SK-N-SH treated with all-trans-retinoic acid at 6 μM for 48 hours (cell line): ENCODE measurements at regions not wholly inside any gene's neighbourhood (a gene's known extent, or its start where the extent isn't known, plus 50 kb on each side); places are given as distances from the start of the nearest gene placed in this dataset.

Experiments
- ATAC-seq: fragments of 200-7000 bp; cut with Tn5 transposase; 3 replicates; pipeline ENCODE4 v1.9.1; 2020; ENCODE audit warnings: mild to moderate bottlenecking, moderate library complexity
- ARNTL ChIP-seq: fragments of 450-650 bp; formaldehyde crosslinking; IDR thresholded peaks from 2 replicates; pipeline ENCODE4 v1.5.0; 2020; ENCODE audit warnings: low read depth, mild to moderate bottlenecking, moderate library complexity, borderline replicate concordance
- BACH2 ChIP-seq: fragments of 250-450 bp; sonication (Bioruptor Pico); IDR thresholded peaks from 2 replicates; pipeline ENCODE4 v1.9.0; 2021; ENCODE audit warnings: mild to moderate bottlenecking, borderline replicate concordance
- CSDC2 ChIP-seq: fragments of 250-450 bp; sonication (Bioruptor Pico); IDR thresholded peaks from 2 replicates; pipeline ENCODE4 v1.5.0; 2020; ENCODE audit warnings: mild to moderate bottlenecking, moderate library complexity
- GLIS3 ChIP-seq: fragments of 250-450 bp; sonication (Bioruptor Pico); IDR thresholded peaks from 2 replicates; pipeline ENCODE4 v1.5.0; 2020; ENCODE audit warnings: mild to moderate bottlenecking, moderate library complexity
- ISL1 ChIP-seq: fragments of 250-450 bp; sonication (Bioruptor Pico); IDR thresholded peaks from 2 replicates; pipeline ENCODE4 v2.1.2; 2022; ENCODE audit warnings: mild to moderate bottlenecking, moderate library complexity
- OSR1 ChIP-seq: fragments of 250-450 bp; sonication (Bioruptor Pico); IDR thresholded peaks from 2 replicates; pipeline ENCODE4 v1.8.0; 2022; ENCODE audit warnings: moderate library complexity, mild to moderate bottlenecking, inconsistent platforms
- PPARA ChIP-seq: fragments of 250-450 bp; sonication (Bioruptor Pico); IDR thresholded peaks from 2 replicates; pipeline ENCODE4 v1.5.0; 2020; ENCODE audit warnings: mild to moderate bottlenecking, borderline replicate concordance
- RARB ChIP-seq: fragments of 250-450 bp; sonication (Bioruptor Pico); IDR thresholded peaks from 2 replicates; pipeline ENCODE4 v1.8.0; 2021; ENCODE audit warnings: mild to moderate bottlenecking, moderate library complexity
- SNAI2 ChIP-seq: fragments of 250-450 bp; sonication (Bioruptor Pico); IDR thresholded peaks from 2 replicates; pipeline ENCODE4 v1.5.0; 2020; ENCODE audit warnings: mild to moderate bottlenecking, moderate library complexity
- TCF4 ChIP-seq: fragments of 250-450 bp; sonication (Bioruptor Pico); IDR thresholded peaks from 2 replicates; pipeline ENCODE4 v1.8.0; 2021; ENCODE audit warnings: mild to moderate bottlenecking, moderate library complexity, borderline replicate concordance
- TOX ChIP-seq: fragments of 250-450 bp; sonication (Bioruptor Pico); IDR thresholded peaks from 2 replicates; pipeline ENCODE4 v1.8.0; 2021; ENCODE audit warnings: mild to moderate bottlenecking, moderate library complexity, borderline replicate concordance
- ZC3H10 ChIP-seq: fragments of 250-450 bp; sonication (Bioruptor Pico); IDR thresholded peaks from 2 replicates; pipeline ENCODE4 v1.5.1; 2021; ENCODE audit warnings: mild to moderate bottlenecking, moderate library complexity
- ZFP3 ChIP-seq: fragments of 250-450 bp; sonication (Bioruptor Pico); IDR thresholded peaks from 2 replicates; pipeline ENCODE4 v1.5.0; 2020; ENCODE audit warnings: mild to moderate bottlenecking, moderate library complexity
- ZFP30 ChIP-seq: fragments of 450-650 bp; formaldehyde crosslinking; IDR thresholded peaks from 2 replicates; pipeline ENCODE4 v1.5.0; 2022; ENCODE audit warnings: mild to moderate bottlenecking, moderate library complexity
- ZNF565 ChIP-seq: fragments of 450-650 bp; formaldehyde crosslinking; conservative IDR thresholded peaks from 2 replicates; pipeline ENCODE4 v1.5.0; 2020; ENCODE audit warnings: low read depth, mild to moderate bottlenecking, moderate library complexity
- ZNF70 ChIP-seq: fragments of 450-650 bp; formaldehyde crosslinking; IDR thresholded peaks from 2 replicates; pipeline ENCODE4 v1.5.0; 2020; ENCODE audit warnings: mild to moderate bottlenecking, moderate library complexity
- ZNF8 ChIP-seq: fragments of 450-650 bp; formaldehyde crosslinking; IDR thresholded peaks from 2 replicates; pipeline ENCODE4 v1.5.0; 2020; ENCODE audit warnings: mild to moderate bottlenecking, moderate library complexity
- TF ChIP-seq, protein P1 (sequence below): fragments of 250-450 bp; sonication (Bioruptor Pico); IDR thresholded peaks from 2 replicates; pipeline ENCODE4 v1.5.0; 2020; ENCODE audit warnings: mild to moderate bottlenecking, moderate library complexity
- TF ChIP-seq, protein P2 (sequence below): fragments of 250-450 bp; sonication (Bioruptor Pico); IDR thresholded peaks from 2 replicates; pipeline ENCODE4 v1.5.1; 2021; ENCODE audit warnings: mild to moderate bottlenecking, moderate library complexity
- TF ChIP-seq, protein P3 (sequence below): fragments of 250-450 bp; sonication (Bioruptor Pico); IDR thresholded peaks from 2 replicates; pipeline ENCODE4 v1.5.1; 2020; ENCODE audit warnings: low read depth, mild to moderate bottlenecking, moderate library complexity
- TF ChIP-seq, protein P4 (sequence below): fragments of 250-450 bp; sonication (Bioruptor Pico); IDR thresholded peaks from 2 replicates; pipeline ENCODE4 v1.8.0; 2020; ENCODE audit warnings: mild to moderate bottlenecking, moderate library complexity, borderline replicate concordance

DNA sequence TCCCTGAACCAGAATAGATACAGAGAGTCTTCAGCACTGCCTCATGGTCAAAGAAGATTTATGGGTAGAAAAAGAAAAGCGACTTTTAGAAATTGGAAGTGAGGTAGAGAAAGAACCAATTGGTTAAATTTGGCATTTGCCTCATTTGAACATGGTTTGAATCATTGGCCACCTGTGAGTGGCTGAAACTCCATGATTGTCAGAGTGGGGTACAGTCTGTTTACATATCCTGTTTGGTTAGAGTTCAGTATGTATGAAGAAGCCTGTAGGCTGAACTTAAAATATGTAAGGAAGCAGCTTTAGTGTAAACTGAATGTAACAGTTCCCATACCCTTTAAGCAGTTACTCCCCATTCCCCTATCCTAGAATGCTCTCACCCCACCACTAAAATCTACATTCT, 76.0 kb upstream of the CTSO start:
- TF ChIP-seq PPARA (CRISPR knock-in tag): no peak
- no peak for TF ChIP-seq ARNTL (CRISPR knock-in tag)
- TF ChIP-seq ZFP30 (CRISPR knock-in tag): no peak
- no peak for TF ChIP-seq GLIS3
- no peak for TF ChIP-seq CSDC2 (CRISPR knock-in tag)
- TF ChIP-seq ZNF70: no peak
- TF ChIP-seq SNAI2 (CRISPR knock-in tag): no peak
- TF ChIP-seq, protein P1, sequence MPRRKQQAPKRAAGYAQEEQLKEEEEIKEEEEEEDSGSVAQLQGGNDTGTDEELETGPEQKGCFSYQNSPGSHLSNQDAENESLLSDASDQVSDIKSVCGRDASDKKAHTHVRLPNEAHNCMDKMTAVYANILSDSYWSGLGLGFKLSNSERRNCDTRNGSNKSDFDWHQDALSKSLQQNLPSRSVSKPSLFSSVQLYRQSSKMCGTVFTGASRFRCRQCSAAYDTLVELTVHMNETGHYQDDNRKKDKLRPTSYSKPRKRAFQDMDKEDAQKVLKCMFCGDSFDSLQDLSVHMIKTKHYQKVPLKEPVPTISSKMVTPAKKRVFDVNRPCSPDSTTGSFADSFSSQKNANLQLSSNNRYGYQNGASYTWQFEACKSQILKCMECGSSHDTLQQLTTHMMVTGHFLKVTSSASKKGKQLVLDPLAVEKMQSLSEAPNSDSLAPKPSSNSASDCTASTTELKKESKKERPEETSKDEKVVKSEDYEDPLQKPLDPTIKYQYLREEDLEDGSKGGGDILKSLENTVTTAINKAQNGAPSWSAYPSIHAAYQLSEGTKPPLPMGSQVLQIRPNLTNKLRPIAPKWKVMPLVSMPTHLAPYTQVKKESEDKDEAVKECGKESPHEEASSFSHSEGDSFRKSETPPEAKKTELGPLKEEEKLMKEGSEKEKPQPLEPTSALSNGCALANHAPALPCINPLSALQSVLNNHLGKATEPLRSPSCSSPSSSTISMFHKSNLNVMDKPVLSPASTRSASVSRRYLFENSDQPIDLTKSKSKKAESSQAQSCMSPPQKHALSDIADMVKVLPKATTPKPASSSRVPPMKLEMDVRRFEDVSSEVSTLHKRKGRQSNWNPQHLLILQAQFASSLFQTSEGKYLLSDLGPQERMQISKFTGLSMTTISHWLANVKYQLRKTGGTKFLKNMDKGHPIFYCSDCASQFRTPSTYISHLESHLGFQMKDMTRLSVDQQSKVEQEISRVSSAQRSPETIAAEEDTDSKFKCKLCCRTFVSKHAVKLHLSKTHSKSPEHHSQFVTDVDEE (CRISPR knock-in tag): no peak
- TF ChIP-seq, protein P2, sequence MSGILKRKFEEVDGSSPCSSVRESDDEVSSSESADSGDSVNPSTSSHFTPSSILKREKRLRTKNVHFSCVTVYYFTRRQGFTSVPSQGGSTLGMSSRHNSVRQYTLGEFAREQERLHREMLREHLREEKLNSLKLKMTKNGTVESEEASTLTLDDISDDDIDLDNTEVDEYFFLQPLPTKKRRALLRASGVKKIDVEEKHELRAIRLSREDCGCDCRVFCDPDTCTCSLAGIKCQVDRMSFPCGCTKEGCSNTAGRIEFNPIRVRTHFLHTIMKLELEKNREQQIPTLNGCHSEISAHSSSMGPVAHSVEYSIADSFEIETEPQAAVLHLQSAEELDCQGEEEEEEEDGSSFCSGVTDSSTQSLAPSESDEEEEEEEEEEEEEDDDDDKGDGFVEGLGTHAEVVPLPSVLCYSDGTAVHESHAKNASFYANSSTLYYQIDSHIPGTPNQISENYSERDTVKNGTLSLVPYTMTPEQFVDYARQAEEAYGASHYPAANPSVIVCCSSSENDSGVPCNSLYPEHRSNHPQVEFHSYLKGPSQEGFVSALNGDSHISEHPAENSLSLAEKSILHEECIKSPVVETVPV (CRISPR knock-in tag): no peak
- no peak for TF ChIP-seq TCF4 (CRISPR knock-in tag)
- TF ChIP-seq, protein P3, sequence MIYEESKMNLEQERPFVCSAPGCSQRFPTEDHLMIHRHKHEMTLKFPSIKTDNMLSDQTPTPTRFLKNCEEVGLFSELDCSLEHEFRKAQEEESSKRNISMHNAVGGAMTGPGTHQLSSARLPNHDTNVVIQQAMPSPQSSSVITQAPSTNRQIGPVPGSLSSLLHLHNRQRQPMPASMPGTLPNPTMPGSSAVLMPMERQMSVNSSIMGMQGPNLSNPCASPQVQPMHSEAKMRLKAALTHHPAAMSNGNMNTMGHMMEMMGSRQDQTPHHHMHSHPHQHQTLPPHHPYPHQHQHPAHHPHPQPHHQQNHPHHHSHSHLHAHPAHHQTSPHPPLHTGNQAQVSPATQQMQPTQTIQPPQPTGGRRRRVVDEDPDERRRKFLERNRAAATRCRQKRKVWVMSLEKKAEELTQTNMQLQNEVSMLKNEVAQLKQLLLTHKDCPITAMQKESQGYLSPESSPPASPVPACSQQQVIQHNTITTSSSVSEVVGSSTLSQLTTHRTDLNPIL: no peak
- TF ChIP-seq BACH2 (CRISPR knock-in tag): no peak
- TF ChIP-seq, protein P4, sequence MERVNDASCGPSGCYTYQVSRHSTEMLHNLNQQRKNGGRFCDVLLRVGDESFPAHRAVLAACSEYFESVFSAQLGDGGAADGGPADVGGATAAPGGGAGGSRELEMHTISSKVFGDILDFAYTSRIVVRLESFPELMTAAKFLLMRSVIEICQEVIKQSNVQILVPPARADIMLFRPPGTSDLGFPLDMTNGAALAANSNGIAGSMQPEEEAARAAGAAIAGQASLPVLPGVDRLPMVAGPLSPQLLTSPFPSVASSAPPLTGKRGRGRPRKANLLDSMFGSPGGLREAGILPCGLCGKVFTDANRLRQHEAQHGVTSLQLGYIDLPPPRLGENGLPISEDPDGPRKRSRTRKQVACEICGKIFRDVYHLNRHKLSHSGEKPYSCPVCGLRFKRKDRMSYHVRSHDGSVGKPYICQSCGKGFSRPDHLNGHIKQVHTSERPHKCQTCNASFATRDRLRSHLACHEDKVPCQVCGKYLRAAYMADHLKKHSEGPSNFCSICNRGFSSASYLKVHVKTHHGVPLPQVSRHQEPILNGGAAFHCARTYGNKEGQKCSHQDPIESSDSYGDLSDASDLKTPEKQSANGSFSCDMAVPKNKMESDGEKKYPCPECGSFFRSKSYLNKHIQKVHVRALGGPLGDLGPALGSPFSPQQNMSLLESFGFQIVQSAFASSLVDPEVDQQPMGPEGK: no peak
- no peak for ATAC-seq

DNA sequence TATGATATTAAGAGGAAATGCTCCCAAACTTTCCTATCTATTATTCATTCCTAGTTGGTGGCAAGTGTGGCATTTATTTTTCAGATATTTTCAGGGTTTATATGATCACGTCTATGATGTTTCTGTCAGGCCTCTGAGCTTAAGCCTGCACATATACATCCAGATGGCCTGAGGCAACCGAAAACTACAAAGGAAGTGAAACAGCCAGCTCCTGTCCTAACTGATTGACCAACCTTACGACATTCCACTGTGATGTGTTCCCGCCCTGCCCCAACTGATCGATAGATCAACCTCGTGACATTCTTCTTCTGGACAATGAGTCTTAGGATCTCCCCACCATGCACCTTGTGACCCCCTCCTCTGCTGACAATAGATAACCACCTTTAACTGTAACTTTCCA, 67.6 kb upstream of the CTSO start:
- ATAC-seq: no peak
- TF ChIP-seq ISL1 (no peak), RARB (CRISPR knock-in tag) (no peak), CSDC2 (CRISPR knock-in tag) (no peak)
- TF ChIP-seq, protein P2 (CRISPR knock-in tag): no peak

DNA sequence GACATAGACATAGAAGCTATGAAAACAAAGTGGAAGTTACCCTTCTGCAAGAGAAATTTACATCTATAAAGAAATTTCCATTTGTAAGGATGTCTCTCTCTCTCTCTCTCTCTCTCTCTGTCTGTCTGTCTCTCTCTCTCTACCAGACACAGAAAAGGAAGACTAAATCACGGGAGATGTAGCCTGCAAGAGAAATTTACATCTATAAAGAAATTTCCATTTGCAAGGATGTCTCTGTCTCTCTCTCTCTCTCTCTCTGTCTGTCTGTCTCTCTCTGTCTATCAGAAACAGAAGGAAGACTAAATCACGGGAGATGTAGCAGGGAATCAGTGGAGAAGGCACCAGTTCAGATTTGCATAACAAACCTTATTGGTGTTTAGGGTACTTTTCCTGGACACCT, 65.6 kb upstream of the CTSO start:
- ATAC-seq: no peak
- TF ChIP-seq ZC3H10 (CRISPR knock-in tag): no peak
- TF ChIP-seq PPARA (CRISPR knock-in tag): no peak
- no peak for TF ChIP-seq ISL1
- TF ChIP-seq, protein P2 (CRISPR knock-in tag): no peak
- TF ChIP-seq ZNF565 (CRISPR knock-in tag): no peak
- TF ChIP-seq ARNTL (CRISPR knock-in tag): no peak
- TF ChIP-seq SNAI2 (CRISPR knock-in tag): no peak
- TF ChIP-seq ZFP3 (CRISPR knock-in tag): no peak
- no peak for TF ChIP-seq OSR1 (CRISPR knock-in tag)
- TF ChIP-seq, protein P1 (CRISPR knock-in tag): no peak
- no peak for TF ChIP-seq ZNF8
- TF ChIP-seq, protein P4: no peak
- TF ChIP-seq TOX (CRISPR knock-in tag): no peak
